HG03520 (cell line): ENCODE measurements at regions not wholly inside any gene's neighbourhood (a gene's known extent, or its start where the extent isn't known, plus 50 kb on each side); places are given as distances from the start of the nearest gene placed in this dataset.

Experiments used
- ATAC-seq: cut with Tn5 transposase; IDR thresholded peaks from one replicate; pipeline ENCODE4 v1.9.1; 2021; ENCODE audit warnings: mild to moderate bottlenecking, moderate library complexity; ENCODE audit not compliant: unreplicated experiment

DNA sequence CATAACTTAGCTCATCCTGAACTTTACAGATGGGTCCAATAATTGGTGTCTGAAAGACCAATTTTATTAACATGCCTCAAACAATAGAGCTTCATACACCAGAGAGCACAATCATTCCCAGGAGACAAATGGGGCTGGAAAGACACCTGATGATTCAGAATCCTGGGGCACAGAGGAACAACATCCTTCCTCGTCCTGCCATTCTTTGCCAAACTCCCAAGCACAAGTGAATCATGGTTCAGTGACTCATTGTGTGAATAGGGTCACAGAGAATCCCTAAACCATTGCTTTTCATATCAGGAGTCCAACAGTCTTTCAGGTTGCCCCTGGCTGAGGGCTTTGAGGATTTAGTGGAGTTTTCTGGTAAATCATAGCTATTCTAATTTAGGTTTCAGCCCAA, 266.4 kb upstream of the BMP2 start:
- no peak for ATAC-seq

DNA sequence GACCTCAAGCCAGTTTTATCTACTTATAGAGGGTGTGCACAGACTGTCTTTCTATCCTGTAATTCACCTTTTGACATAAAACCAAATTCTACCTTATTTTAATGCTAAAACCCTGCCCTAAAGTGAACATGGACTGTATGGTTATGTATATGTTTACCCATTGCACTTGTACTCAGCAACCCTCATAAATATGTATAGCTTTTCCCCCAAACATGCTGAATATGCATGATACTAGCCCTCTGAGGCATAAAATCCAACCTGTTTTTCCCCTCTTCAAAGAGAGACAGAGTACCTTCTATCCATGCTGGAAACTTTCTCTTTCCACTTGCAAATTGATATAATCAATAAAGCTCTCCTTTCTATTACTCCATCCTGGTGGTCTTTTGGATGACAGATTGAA, 267.9 kb upstream of the BMP2 start:
- ATAC-seq = no peak

GRCh38 chr20:6496874-6497273, 270.6 kb upstream of the BMP2 start:
- ATAC-seq = no peak

GRCh38 chr20:6495907-6496306, 271.6 kb upstream of the BMP2 start:
- ATAC-seq = no peak

DNA sequence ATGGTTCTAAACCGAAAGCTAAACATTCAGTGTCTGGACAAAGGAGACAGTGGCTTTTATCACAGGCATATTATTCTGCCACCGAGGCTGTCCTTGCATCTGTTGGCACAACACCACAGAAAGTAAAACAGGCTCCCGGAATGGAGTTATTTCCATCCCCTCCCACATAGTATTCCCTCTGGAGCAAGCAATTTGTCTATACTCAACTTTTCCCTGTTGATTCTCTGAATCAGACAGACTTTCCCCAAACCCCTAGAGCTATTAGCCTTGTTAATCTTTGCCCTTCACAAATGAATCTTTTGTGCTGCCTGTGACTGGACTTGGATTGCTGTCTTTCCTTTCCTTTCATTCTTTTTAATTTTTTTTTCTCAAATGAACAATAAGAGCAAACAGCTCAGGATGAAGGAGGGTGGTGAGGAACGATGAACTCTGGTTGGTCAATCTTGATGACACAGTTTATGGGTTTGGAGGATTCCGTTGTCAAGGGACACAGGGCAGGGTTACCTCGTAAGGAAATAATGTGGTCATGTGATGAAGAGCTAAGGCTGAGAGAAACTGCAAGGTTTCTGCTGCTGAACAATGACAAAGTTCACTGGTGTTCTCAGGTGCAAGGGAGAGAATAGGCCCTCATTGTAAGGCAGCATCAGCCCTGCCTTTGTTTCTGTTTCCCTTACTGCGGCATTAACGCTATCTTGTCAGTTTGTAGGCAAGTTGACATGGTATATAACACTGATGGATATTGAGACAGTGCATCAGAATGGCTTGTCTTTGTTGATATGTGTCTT, 275.0 kb upstream of the BMP2 start:
- ATAC-seq = no peak

- ATAC-seq = no peak
These were observed 276.6 kb upstream of the BMP2 start for GRCh38 chr20:6490849-6491248.

DNA sequence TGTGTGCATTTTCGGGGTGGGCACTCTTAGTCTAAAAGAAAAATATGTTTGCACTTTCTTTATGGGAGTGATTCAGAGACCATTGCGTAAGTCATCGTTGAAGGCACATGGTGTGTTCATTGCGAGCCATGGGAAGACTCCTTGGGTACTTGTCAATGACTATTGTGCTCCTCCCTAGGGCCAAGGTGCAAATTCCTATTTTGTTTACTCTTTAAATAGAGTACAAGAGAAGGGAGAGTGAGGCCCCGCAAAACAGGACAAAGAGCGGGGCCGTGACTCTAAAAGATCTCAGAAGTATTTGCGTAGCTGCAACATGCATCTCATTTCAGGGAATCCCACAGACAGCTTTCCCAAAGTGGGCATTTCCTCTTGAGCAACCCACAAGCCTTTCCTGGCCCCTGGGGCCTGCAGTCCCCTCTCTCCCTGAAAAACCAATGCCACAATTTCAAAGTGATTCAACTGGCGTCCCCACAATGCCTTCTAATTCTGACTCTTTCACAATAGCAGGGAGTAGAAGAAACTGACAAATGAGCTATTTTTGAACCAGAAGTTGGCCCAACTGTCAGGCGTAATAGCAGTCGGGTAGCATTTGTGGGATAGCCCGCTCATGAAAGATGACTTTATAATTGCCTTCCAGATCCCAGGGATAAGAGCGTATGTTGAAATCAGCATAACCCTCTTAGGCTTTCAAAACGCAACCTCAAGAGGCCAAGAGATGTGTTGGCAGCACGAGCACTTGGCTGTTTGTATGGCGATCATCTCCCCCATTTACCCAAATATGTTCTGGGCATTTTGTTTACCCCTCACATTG, 277.9 kb upstream of the BMP2 start:
- ATAC-seq = no peak

DNA sequence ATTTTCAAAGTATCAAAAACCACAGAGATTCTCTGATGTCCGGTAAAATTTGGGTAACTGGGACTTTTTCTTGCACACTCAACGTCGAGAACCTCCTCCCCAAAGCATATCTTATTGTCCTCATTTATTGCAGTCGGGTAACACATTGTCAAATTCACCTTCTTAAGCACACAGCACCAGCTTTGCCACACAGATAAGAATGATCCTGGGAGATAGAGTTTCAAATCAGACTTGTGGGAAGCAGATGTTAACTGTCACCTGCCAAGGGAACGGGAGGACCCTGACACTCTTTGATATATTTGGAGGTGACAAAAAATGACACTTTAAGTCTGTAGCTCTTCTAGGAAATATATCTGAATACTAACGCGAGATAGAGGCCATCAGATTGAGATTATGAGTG, 282.1 kb upstream of the BMP2 start:
- ATAC-seq = no peak

DNA sequence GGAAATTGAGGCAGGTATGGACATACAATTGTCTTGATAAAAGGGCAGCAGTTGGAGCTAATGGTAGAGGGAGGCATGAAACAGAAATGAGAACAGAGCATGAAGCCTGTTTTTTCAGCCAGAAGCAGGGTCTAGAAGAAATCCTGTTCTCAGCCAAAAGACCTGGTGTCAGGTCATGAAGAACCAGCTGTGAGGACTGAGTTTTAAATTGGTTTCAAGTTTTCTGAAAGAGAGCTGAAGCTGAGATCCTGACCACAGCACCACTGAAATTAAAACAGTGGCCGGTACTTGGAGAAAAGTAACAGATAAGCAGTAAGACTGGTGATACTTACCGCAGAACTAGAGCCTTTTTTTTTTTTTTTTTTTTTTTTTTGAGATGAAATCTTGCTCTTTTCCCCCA, 283.8 kb upstream of the BMP2 start:
- ATAC-seq = no peak

DNA sequence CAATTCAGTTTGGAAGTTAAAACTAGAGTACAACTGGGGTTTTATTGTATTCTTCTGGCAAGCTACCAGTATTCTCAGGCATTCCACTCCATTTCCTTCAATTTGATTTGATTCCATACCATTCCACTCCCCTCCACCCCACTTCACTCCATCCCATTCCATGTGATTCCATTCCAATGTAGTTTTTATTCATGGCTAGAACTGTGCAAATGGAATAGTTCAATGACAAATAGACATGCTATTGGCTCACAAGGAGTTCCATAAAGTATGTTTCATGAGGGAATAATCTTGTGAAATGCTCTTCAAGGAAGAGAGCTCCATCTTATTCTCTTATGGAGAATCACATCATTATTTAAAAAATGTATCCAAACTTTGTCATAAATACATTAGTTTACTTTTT, 285.0 kb upstream of the BMP2 start:
- no peak for ATAC-seq

- no peak for ATAC-seq
These were observed 286.9 kb upstream of the BMP2 start for GRCh38 chr20:6480328-6481200.

- no peak for ATAC-seq
These were observed 294.3 kb upstream of the BMP2 start for GRCh38 chr20:6473197-6473596.

DNA sequence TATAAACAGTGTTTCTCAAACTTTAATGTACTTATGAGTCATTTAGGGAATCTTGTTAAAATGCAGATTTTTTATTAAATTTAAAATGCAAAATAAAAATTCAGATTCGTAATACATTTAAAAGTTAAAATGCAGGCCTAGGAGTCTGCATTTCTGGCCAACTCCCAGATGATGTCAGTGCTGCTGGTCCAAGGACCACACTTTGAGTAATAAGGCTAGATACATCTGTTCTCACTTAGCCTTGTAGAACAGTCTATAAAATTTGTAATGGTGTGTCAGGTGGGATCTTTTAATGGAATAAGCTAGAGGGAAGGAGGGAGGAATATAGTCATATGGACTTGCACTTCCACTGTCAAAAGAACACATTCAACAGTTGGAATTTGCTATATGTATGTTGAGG, 295.6 kb upstream of the BMP2 start:
- ATAC-seq = no peak

DNA sequence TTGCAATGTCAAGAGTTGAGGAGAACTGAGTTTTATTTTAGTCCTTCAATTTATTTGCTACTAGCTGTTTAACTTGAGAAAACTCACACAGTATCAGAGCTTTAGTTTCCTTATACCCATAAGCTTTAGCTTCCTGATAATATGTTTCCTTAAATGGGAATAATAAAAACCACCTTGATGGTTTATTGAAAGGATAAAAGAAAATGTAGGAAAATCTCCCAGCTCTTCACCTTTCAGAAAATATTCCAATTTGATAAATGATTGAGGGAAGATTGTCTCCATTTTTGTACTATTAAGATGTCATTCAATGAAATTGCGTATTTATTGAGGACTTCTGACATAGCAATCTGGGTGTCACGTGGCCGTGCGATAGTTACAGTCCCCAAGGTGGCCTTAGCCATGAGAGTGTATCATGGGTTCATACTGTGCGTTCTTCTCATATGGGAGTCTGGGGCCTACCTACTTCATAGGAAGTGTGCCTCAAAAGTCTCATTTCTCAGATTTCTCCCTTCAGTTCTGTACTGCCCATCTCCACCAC, 296.3 kb upstream of the BMP2 start:
- no peak for ATAC-seq

DNA sequence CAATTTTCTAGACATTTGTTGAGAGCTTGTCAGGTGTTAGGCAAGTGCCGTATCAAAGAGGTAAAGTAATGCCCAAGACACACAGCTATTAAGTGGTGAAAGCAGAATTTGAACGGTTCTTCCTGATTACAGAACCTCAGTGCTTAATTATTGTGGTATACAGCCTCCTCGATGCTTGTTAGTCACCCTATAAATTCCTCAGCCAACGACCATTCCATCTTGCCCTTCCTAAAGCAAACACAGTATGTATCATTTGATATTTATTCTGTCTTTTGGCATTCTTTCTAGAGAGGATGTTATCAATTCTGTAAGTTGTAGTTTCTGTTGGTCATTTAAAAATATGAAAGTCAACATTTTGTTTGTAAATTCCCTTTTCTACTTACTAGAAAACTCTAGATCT, 297.8 kb upstream of the BMP2 start:
- no peak for ATAC-seq

DNA sequence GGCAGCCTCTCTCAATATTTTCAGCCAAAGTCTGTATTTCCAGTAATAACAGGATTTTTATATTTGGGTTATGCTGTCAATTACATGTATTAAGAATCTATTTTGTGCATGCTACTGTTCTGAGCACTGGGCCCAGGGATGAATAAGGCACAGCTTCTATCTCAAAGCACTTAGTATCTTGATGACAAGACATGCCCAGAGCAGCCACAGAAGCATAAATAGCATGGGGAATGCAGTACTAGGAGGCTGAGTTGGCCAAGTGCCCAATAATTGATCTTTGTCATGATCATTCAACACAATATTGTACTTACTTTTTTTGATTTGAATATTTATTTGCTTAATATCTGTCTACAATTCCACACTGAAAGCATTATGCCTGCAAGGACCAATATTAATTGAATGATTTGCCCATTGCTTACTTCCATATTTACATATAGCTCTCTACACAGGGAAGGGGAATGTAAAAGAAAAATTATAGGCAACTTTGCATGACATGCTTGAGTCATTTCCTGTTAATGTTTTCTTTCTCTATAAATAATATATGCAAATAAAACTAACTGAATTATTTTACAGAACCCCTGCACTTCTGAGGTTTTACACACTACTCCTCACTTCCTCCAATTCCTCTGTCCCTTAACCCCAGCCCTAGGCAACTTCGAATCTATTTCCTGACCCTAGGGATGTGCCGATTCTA, 298.9 kb upstream of the BMP2 start:
- ATAC-seq = no peak

GRCh38 chr20:6467562-6467961, 299.9 kb upstream of the BMP2 start:
- no peak for ATAC-seq

- ATAC-seq = no peak
These were observed 301.2 kb upstream of the BMP2 start for GRCh38 chr20:6466075-6466810.

DNA sequence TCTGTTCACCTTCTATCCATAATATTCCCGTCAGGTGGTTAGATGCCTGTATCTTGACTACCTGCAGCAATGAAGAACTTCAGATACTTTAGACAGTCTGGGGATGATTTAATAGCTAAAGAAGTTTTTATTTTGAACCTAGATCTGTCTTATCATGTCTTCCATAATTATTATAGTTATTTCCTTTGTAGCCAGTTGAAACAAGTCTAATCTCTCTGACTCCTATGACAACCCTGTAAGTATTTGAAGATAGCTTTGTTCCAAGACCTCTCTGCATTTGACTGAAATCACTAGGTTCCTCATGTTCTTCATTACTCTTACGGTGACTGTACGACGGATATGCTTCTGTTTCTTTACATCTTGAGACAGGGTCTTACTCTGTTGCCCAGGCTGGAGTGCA, 316.6 kb upstream of the BMP2 start:
- ATAC-seq = no peak

DNA sequence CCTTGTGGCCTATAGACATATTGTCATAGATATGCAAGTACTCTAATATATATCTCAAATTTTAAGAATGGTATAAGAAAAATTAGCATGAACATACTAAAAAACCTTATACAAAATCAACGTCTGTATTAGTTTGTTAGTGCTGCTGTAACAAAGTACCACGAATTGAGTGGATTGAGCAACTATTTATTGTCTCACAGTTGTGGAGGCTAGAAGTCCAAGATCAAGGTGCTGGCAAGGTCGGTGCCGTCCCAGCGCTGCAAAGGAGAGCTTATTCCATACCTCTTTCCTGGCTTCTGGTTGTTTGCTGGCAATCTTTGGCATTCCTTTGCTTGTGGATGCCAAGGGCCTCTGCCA, 317.6 kb upstream of the FERMT1 start:
- no peak for ATAC-seq
